ENCODE measurements at regions not wholly inside any gene's neighbourhood (a gene's known extent, or its start where the extent isn't known, plus 50 kb on each side); places are given as distances from the start of the nearest gene placed in this dataset.

- Histone ChIP-seq H3K27me3 (ENCODE audit: insufficient read depth, poor library complexity, severe bottlenecking) (no peaks in the 10 kb centered on the region), H3K27ac (replicated peaks) (no peak overlapping the region), H3K4me3 (replicated peaks; ENCODE audit: insufficient read depth, low read length) (no peak overlapping the region)
- TF ChIP-seq GABPA (IDR thresholded peaks at IDR 0.05; ENCODE audit: low read depth) (no peak), SPI1 (IDR thresholded peaks at IDR 0.05; ENCODE audit: borderline replicate concordance, low read depth) (no peak), REST (IDR thresholded peaks at IDR 0.05; ENCODE audit: insufficient replicate concordance, low read depth) (no peak), POLR2AphosphoS5 (IDR thresholded peaks at IDR 0.05; ENCODE audit: low read depth) (no peak), CTCF (IDR thresholded peaks at IDR 0.05; ENCODE audit: insufficient read depth, low read length) (no peak)
- DNase-seq (ENCODE audit: low read depth in 1 of 2, low spot score in 1 of 2): no peak
Measured at GRCh38 chr2:41142478-41142877, 690.6 kb upstream of the SLC8A1 start.

DNA sequence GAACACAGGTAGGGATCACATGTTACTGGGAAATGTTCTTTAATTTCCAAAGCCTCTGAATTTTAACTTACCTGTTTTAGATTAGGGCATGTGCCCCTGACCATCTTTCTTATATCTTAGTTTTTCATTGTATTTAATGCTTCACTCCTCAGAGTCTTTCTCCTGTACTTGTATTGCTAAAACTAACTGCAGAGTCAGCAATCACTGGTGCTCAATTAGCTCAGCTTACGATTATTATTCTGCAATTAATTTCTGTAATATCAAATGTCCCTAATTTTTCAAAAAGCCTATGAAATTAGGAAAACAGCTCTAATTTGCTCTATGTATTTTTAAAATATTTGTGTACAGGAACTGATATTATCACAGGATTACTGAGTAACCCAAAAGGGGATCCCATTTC lies 693.2 kb upstream of the SLC8A1 start:
- no peak for TF ChIP-seq REST (IDR thresholded peaks at IDR 0.05; ENCODE audit: insufficient replicate concordance, low read depth)
- TF ChIP-seq GABPA (IDR thresholded peaks at IDR 0.05; ENCODE audit: low read depth): no peak
- no peak for TF ChIP-seq CTCF (IDR thresholded peaks at IDR 0.05; ENCODE audit: insufficient read depth, low read length)
- no peak for TF ChIP-seq SPI1 (IDR thresholded peaks at IDR 0.05; ENCODE audit: borderline replicate concordance, low read depth)
- TF ChIP-seq POLR2AphosphoS5 (IDR thresholded peaks at IDR 0.05; ENCODE audit: low read depth): no peak
- DNase-seq (ENCODE audit: low read depth in 1 of 2, low spot score in 1 of 2): no peak
- Histone ChIP-seq H3K4me3 (replicated peaks; ENCODE audit: insufficient read depth, low read length) (no peak overlapping the region), H3K27me3 (ENCODE audit: insufficient read depth, poor library complexity, severe bottlenecking) (no peaks in the 10 kb centered on the region), H3K27ac (replicated peaks) (no peak overlapping the region)

DNA sequence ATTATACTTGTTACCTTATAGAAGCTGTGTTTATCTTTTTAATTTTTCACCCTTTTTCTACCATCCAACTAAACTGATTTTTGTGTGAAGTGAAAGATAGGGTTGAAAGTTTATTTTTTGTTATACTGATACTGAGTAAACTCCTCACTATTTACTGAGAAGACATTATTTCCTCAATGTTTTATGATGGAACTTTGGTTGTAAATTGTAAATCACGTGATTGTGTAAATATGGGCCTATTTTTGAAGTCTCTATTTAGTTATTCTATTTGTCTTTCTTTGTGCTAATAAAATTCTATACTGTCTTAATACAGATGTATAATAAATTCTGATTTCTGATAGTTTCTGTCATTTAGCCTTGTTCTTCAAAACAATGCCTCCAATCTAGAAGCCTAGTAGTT lies 697.2 kb upstream of the SLC8A1 start:
- H3K4me3 ChIP-seq (replicated peaks; ENCODE audit: insufficient read depth, low read length): no peak overlapping the region
- no peak for DNase-seq (ENCODE audit: low read depth in 1 of 2, low spot score in 1 of 2)
- H3K27ac ChIP-seq (replicated peaks): no peak overlapping the region
- no peak for TF ChIP-seq POLR2AphosphoS5 (IDR thresholded peaks at IDR 0.05; ENCODE audit: low read depth)
- no peak for TF ChIP-seq SPI1 (IDR thresholded peaks at IDR 0.05; ENCODE audit: borderline replicate concordance, low read depth)
- no peak for TF ChIP-seq REST (IDR thresholded peaks at IDR 0.05; ENCODE audit: insufficient replicate concordance, low read depth)
- TF ChIP-seq GABPA (IDR thresholded peaks at IDR 0.05; ENCODE audit: low read depth): no peak
- no peak for TF ChIP-seq CTCF (IDR thresholded peaks at IDR 0.05; ENCODE audit: insufficient read depth, low read length)
- no peaks in the 10 kb centered on the region for H3K27me3 ChIP-seq (ENCODE audit: insufficient read depth, poor library complexity, severe bottlenecking)

All from HL-60 (cell line).